SK-N-SH (cell line): ENCODE measurements at regions not wholly inside any gene's neighbourhood (a gene's known extent, or its start where the extent isn't known, plus 50 kb on each side); places are given as distances from the start of the nearest gene placed in this dataset.

Source experiments
- CTCF ChIA-PET: fragments of 300-600, 350-600 bp; formaldehyde crosslinking; extraction: SDS; loops from one replicate; lab custom pipeline; 2021; lab: Yijun Ruan, JAX
- POLR2A ChIA-PET: fragments of 350-600 bp; sonication (Branson Sonifier 250); formaldehyde crosslinking; extraction: SDS; loops from one replicate; lab custom pipeline; 2020; ENCODE audit warnings: antibody characterized with exemption, inconsistent platforms; lab: Yijun Ruan, JAX
- DNase-seq: peaks from one replicate; pipeline ENCODE4 v3.0.0; 2012
- H2AFZ ChIP-seq: fragments of 200-600 bp; sonication (generic); 2 replicates; pipeline ENCODE4 v1.8.1; 2016; ENCODE audit warnings: antibody characterized with exemption, mild to moderate bottlenecking, low read depth
- H3F3A ChIP-seq: fragments of 200-600 bp; sonication (generic); replicated peaks from 2 replicates; pipeline ENCODE3; 2016; ENCODE audit warnings: antibody characterized with exemption, mild to moderate bottlenecking; ENCODE audit not compliant: insufficient read depth
- H3K27ac ChIP-seq, 2 experiments: fragments of 200-500 bp in 1 of 2; fragments of 200-600 bp in 1 of 2; sonication (Bioruptor generic) in 1 of 2; sonication (generic), shearing (Covaris generic) in 1 of 2; 2 replicates each; pipeline versions ENCODE4 v1.5.1 to v1.6.1; 2014 to 2016; ENCODE audit warnings: low read depth in 2 of 2, inconsistent platforms in 1 of 2, low read length in 1 of 2, mild to moderate bottlenecking in 1 of 2, mixed read lengths in 1 of 2
- H3K27me3 ChIP-seq: fragments of 200-600 bp; sonication (generic), shearing (Covaris generic); 2 replicates; pipeline ENCODE4 v1.6.1; 2016; ENCODE audit warnings: mixed run types; ENCODE audit not compliant: insufficient read depth
- H3K36me3 ChIP-seq, 2 experiments: fragments of 200-500 bp in 1 of 2; fragments of 200-600 bp in 1 of 2; sonication (Bioruptor generic) in 1 of 2; sonication (generic) in 1 of 2; replicated peaks in 1 of 2; 2 replicates each; pipeline versions ENCODE3 to v1.5.1; 2014 to 2016; ENCODE audit warnings: low read length in 1 of 2, mild to moderate bottlenecking in 1 of 2; ENCODE audit not compliant: insufficient read depth in 2 of 2, control insufficient read depth in 1 of 2
- H3K4me1 ChIP-seq, 2 experiments: fragments of 200-500 bp in 1 of 2; fragments of 200-600 bp in 1 of 2; sonication (Bioruptor generic) in 1 of 2; sonication (generic), shearing (Covaris generic) in 1 of 2; 2 replicates each; pipeline versions ENCODE4 v1.5.1 to v1.6.1; 2014 to 2016; ENCODE audit warnings: low read depth in 1 of 2, low read length in 1 of 2, mixed run types in 1 of 2; ENCODE audit not compliant: insufficient read depth in 2 of 2, control insufficient read depth in 1 of 2
- H3K4me2 ChIP-seq: fragments of 200-600 bp; sonication (generic), shearing (Covaris generic); 2 replicates; pipeline ENCODE4 v1.6.1; 2017; ENCODE audit warnings: mixed run types
- H3K4me3 ChIP-seq, 2 experiments: fragments of 200-500 bp in 1 of 2; fragments of 200-600 bp in 1 of 2; sonication (Bioruptor generic) in 1 of 2; sonication (generic), shearing (Covaris generic) in 1 of 2; 2 replicates each; pipeline versions ENCODE4 v1.5.1 to v1.8.1; 2014 to 2016; ENCODE audit warnings: low read depth in 2 of 2, inconsistent platforms in 1 of 2, low read length in 1 of 2, mild to moderate bottlenecking in 1 of 2, mixed read lengths in 1 of 2, moderate library complexity in 1 of 2
- H3K79me2 ChIP-seq: fragments of 200-600 bp; sonication (generic); 2 replicates; pipeline ENCODE4 v1.8.1; 2017; ENCODE audit warnings: mild to moderate bottlenecking; ENCODE audit not compliant: insufficient read depth
- H3K9ac ChIP-seq: fragments of 200-600 bp; sonication (generic); 2 replicates; pipeline ENCODE4 v1.6.1; 2017; ENCODE audit warnings: mixed run types
- H3K9me2 ChIP-seq: fragments of 200-600 bp; sonication (generic); 2 replicates; pipeline ENCODE4 v1.6.1; 2017; ENCODE audit warnings: mixed run types
- H3K9me3 ChIP-seq: fragments of 200-600 bp; sonication (generic); 2 replicates; pipeline ENCODE4 v1.6.1; 2017; ENCODE audit warnings: mixed run types, mild to moderate bottlenecking, moderate library complexity
- H4K20me1 ChIP-seq: fragments of 200-600 bp; sonication (generic); 2 replicates; pipeline ENCODE4 v1.6.1; 2017; ENCODE audit warnings: mild to moderate bottlenecking, mixed run types; ENCODE audit not compliant: insufficient read depth
- EZH2phosphoT487 ChIP-seq: fragments of 200-600 bp; sonication (generic); IDR thresholded peaks from 2 replicates; pipeline ENCODE4 v1.6.1; 2017; ENCODE audit warnings: low read depth, mixed run types, mild to moderate bottlenecking, antibody characterized with exemption, moderate library complexity, borderline replicate concordance
- FOSL2 ChIP-seq: IDR thresholded peaks from 2 replicates; pipeline ENCODE4 v1.4.0; 2012; ENCODE audit warnings: low read depth, mild to moderate bottlenecking, moderate library complexity, borderline replicate concordance
- GABPA ChIP-seq: IDR thresholded peaks from 2 replicates; pipeline ENCODE4 v1.4.0; 2012; ENCODE audit warnings: low read depth, mild to moderate bottlenecking
- JUND ChIP-seq: IDR thresholded peaks from 2 replicates; pipeline ENCODE4 v1.4.0; 2012
- MEF2A ChIP-seq: IDR thresholded peaks from 2 replicates; pipeline ENCODE4 v1.4.0; 2012; ENCODE audit warnings: low read depth, borderline replicate concordance
- MXI1 ChIP-seq: IDR thresholded peaks from 2 replicates; pipeline ENCODE4 v1.6.1; 2012; ENCODE audit warnings: mild to moderate bottlenecking, low read depth, low read length, improper control_type of control experiment
- NFIC ChIP-seq: IDR thresholded peaks from 2 replicates; pipeline ENCODE4 v1.4.0; 2012; ENCODE audit warnings: borderline replicate concordance
- RFX5 ChIP-seq: IDR thresholded peaks from 2 replicates; pipeline ENCODE4 v1.6.1; 2012; ENCODE audit warnings: mild to moderate bottlenecking, improper control_type of control experiment, low read length
- TEAD4 ChIP-seq: IDR thresholded peaks from 2 replicates; pipeline ENCODE4 v1.4.0; 2012; ENCODE audit warnings: mild to moderate bottlenecking, borderline replicate concordance; ENCODE audit not compliant: insufficient read depth
- YY1 ChIP-seq: IDR thresholded peaks from 2 replicates; pipeline ENCODE4 v1.4.0; 2012; ENCODE audit warnings: low read depth, mild to moderate bottlenecking
- WGBS: methylation state at CpG from one replicate; pipeline ENCODE4 v1.1.6; 2017; ENCODE audit warnings: low lambda C conversion rate; 5-methylcytosine and 5-hydroxymethylcytosine counted together
- TF ChIP-seq, protein P1 (sequence below): IDR thresholded peaks from 2 replicates; pipeline ENCODE4 v1.4.0; 2012; ENCODE audit warnings: low read depth
- TF ChIP-seq, protein P2 (sequence below): IDR thresholded peaks from 2 replicates; pipeline ENCODE4; 2012
- TF ChIP-seq, protein P3 (sequence below): fragments of 150-350 bp; IDR thresholded peaks from 2 replicates; pipeline ENCODE4 v1.6.1; 2017; ENCODE audit warnings: antibody characterized with exemption, low read length, low read depth, borderline replicate concordance

DNA sequence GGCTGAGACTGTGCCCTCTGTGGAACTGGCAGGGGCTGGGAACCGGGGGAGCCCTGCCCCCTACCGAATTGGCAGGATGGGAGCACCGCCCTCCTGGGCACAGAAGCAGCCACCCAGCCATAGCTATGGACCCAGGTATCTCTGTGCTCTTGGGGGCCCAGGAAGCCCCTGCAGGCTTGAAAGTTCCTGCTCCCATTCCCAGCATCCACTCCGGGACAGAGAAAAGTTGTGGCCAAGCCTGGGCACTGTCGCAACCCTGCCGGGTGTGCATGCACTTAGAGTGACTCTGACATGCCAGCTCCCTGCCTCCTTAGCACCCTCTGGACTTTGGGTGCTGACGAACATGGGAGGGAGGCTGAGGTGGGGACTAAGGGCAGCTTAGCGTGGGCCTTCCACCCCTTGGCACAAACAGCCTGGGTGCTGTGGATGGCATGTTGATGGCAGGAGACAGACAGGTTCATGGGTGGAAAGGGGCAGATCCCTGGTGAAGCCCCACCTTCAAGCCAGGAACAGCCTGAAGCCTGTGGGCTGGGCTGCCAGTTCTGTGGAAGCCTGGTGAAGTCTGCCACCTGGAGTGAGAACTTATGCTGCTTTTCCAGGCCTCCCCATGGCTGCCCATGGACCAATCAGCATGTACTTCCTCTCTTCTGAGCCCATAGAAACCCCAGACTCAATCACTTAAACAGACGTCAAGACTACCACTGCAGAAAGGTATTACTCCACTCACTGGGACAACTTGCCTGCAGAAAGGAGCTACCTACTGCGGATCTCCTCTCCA lies 279.0 kb downstream of the ATXN7L3B start:
- H3K36me3 ChIP-seq, result no peaks in the 10 kb centered on the region
- H3K4me2 ChIP-seq, result no peak overlapping the region
- TF ChIP-seq JUND, result no peak
- no peak for TF ChIP-seq NFIC
- no peak for TF ChIP-seq YY1
- no peaks in the 10 kb centered on the region for H3K27me3 ChIP-seq
- H3K9me2 ChIP-seq, result no peaks in the 10 kb centered on the region
- no peak for DNase-seq
- no peak overlapping the region for H3K4me3 ChIP-seq
- no peak overlapping the region for H3K9ac ChIP-seq
- ChIA-PET CTCF (no interaction called here), POLR2A (no interaction called here)
- H3K27ac ChIP-seq, result no peak overlapping the region
- H3K9me3 ChIP-seq, result no peaks in the 10 kb centered on the region
- H3K79me2 ChIP-seq, result no peaks in the 10 kb centered on the region
- 23% methylated on average over 5 of the region's 10 CpGs for WGBS
- no peak overlapping the region for H2AFZ ChIP-seq
- H4K20me1 ChIP-seq, result no peaks in the 10 kb centered on the region
- no peaks in the 10 kb centered on the region for H3K4me1 ChIP-seq
- H3F3A ChIP-seq, result no peaks in the 10 kb centered on the region

DNA sequence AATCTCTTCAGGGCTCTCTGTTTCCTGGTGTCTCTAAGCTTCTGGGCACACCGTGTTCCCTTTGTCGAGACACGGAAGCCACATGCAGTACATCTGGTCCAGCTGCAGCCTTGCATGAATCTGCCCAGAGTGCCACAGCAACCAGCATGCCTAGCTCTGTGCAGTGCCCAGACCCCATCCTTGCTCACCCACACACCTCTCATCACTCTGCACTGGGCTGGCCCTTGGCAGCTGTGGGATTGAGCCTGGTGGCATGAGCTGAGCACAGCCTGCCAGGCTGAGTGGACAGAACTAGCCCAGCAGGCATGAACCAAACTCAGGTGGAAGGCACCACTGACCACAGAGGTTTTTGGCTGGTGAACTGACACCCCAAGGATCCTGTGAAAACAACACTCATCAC lies 279.9 kb downstream of the ATXN7L3B start:
- POLR2A ChIA-PET, result no interaction called here
- Histone ChIP-seq H3K36me3 (no peaks in the 10 kb centered on the region), H3K9me3 (no peaks in the 10 kb centered on the region), H3K4me2 (no peak overlapping the region), H3K27me3 (no peaks in the 10 kb centered on the region), H2AFZ (no peak overlapping the region), H4K20me1 (no peaks in the 10 kb centered on the region), H3K9ac (no peak overlapping the region), H3K79me2 (no peaks in the 10 kb centered on the region), H3K27ac (no peak overlapping the region), H3K4me1 (no peaks in the 10 kb centered on the region; a peak in 1 of 4 replicates), H3K9me2 (no peaks in the 10 kb centered on the region), H3K4me3 (no peak overlapping the region), H3F3A (no peaks in the 10 kb centered on the region)
- no peak for DNase-seq
- TF ChIP-seq MEF2A, result no peak
- TF ChIP-seq JUND, result no peak
- TF ChIP-seq NFIC, result no peak
- TF ChIP-seq TEAD4, result no peak
- TF ChIP-seq, protein P1, sequence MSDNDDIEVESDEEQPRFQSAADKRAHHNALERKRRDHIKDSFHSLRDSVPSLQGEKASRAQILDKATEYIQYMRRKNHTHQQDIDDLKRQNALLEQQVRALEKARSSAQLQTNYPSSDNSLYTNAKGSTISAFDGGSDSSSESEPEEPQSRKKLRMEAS, result no peak
- no peak for TF ChIP-seq RFX5
- TF ChIP-seq, protein P2, sequence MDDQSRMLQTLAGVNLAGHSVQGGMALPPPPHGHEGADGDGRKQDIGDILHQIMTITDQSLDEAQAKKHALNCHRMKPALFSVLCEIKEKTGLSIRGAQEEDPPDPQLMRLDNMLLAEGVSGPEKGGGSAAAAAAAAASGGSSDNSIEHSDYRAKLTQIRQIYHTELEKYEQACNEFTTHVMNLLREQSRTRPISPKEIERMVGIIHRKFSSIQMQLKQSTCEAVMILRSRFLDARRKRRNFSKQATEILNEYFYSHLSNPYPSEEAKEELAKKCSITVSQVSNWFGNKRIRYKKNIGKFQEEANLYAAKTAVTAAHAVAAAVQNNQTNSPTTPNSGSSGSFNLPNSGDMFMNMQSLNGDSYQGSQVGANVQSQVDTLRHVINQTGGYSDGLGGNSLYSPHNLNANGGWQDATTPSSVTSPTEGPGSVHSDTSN, result no peak
- no peak for TF ChIP-seq GABPA
- TF ChIP-seq FOSL2, result no peak
- TF ChIP-seq EZH2phosphoT487, result no peak
- no peak for TF ChIP-seq MXI1
- TF ChIP-seq, protein P3, sequence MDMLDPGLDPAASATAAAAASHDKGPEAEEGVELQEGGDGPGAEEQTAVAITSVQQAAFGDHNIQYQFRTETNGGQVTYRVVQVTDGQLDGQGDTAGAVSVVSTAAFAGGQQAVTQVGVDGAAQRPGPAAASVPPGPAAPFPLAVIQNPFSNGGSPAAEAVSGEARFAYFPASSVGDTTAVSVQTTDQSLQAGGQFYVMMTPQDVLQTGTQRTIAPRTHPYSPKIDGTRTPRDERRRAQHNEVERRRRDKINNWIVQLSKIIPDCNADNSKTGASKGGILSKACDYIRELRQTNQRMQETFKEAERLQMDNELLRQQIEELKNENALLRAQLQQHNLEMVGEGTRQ, result no peak
- 60% methylated on average over 2 of the region's 3 CpGs for WGBS
- CTCF ChIA-PET, result no interaction called here
